ENCODE measurements at regions not wholly inside any gene's neighbourhood (a gene's known extent, or its start where the extent isn't known, plus 50 kb on each side); places are given as distances from the start of the nearest gene placed in this dataset.

- H3K27me3 Mint-ChIP-seq (ENCODE audit: low read depth, unreplicated experiment), result no peaks in the 10 kb centered on the region
- Histone ChIP-seq H3K9me3 (ENCODE audit: insufficient read depth, low read depth, low read length) (no peaks in the 10 kb centered on the region), H3K4me2 (ENCODE audit: low read length) (no peak overlapping the region), H2AFZ (ENCODE audit: low read depth, low read length) (no peak overlapping the region), H3K36me3 (ENCODE audit: insufficient read depth, low read length) (no peaks in the 10 kb centered on the region), H3K27me3 (ENCODE audit: insufficient read depth, low read length) (no peaks in the 10 kb centered on the region), H4K20me1 (ENCODE audit: insufficient read depth, low read length) (no peaks in the 10 kb centered on the region), H3K9ac (ENCODE audit: low read length) (no peak overlapping the region), H3K27ac (ENCODE audit: low read depth, low read length) (no peak overlapping the region), H3K4me3 (ENCODE audit: insufficient read depth, low read depth, low read length) (no peak overlapping the region), H3K79me2 (ENCODE audit: insufficient read depth, low read length) (no peaks in the 10 kb centered on the region), H3K4me1 (ENCODE audit: insufficient read depth, low read length) (no peaks in the 10 kb centered on the region)
- no peak overlapping the region for H3K4me3 Mint-ChIP-seq (ENCODE audit: unreplicated experiment)
- no peaks in the 10 kb centered on the region for H3K4me1 Mint-ChIP-seq (ENCODE audit: low read depth, unreplicated experiment)
- no peak for TF ChIP-seq EZH2 (IDR thresholded peaks at IDR 0.05; ENCODE audit: insufficient read depth, low read length)
- no peak for TF ChIP-seq CTCF (IDR thresholded peaks at IDR 0.05; ENCODE audit: insufficient read depth, low read depth, low read length)
- no peak overlapping the region for H3K27ac Mint-ChIP-seq (ENCODE audit: unreplicated experiment)
- H3K9me3 Mint-ChIP-seq (ENCODE audit: unreplicated experiment), result no peaks in the 10 kb centered on the region
- H3K36me3 Mint-ChIP-seq (ENCODE audit: low read depth, unreplicated experiment), result no peaks in the 10 kb centered on the region
- FAIRE-seq, result no peak
- DNase-seq (ENCODE audit: low read depth), result no peak
These were observed 119.6 kb downstream of the MOBP start for GRCh38 chr3:39587113-39587512.

- Histone ChIP-seq H4K20me1 (ENCODE audit: insufficient read depth, low read length) (no peaks in the 10 kb centered on the region), H3K4me2 (ENCODE audit: low read length) (no peak overlapping the region), H3K4me3 (ENCODE audit: insufficient read depth, low read depth, low read length) (no peak overlapping the region), H3K4me1 (ENCODE audit: insufficient read depth, low read length) (no peaks in the 10 kb centered on the region), H3K36me3 (ENCODE audit: insufficient read depth, low read length) (no peaks in the 10 kb centered on the region), H3K27me3 (ENCODE audit: insufficient read depth, low read length) (no peaks in the 10 kb centered on the region), H3K9me3 (ENCODE audit: insufficient read depth, low read depth, low read length) (no peaks in the 10 kb centered on the region), H3K9ac (ENCODE audit: low read length) (no peak overlapping the region), H3K27ac (ENCODE audit: low read depth, low read length) (no peak overlapping the region), H3K79me2 (ENCODE audit: insufficient read depth, low read length) (no peaks in the 10 kb centered on the region), H2AFZ (ENCODE audit: low read depth, low read length) (no peak overlapping the region)
- Mint-ChIP-seq H3K27ac (ENCODE audit: unreplicated experiment) (no peak overlapping the region), H3K9me3 (ENCODE audit: unreplicated experiment) (no peaks in the 10 kb centered on the region), H3K4me1 (ENCODE audit: low read depth, unreplicated experiment) (no peaks in the 10 kb centered on the region), H3K4me3 (ENCODE audit: unreplicated experiment) (no peak overlapping the region), H3K36me3 (ENCODE audit: low read depth, unreplicated experiment) (peaks cover 1% of the 10 kb centered on the region), H3K27me3 (ENCODE audit: low read depth, unreplicated experiment) (no peaks in the 10 kb centered on the region)
- TF ChIP-seq CTCF (IDR thresholded peaks at IDR 0.05; ENCODE audit: insufficient read depth, low read depth, low read length) (no peak), EZH2 (IDR thresholded peaks at IDR 0.05; ENCODE audit: insufficient read depth, low read length) (no peak)
- FAIRE-seq (no peak), DNase-seq (ENCODE audit: low read depth) (no peak)
These were observed 123.3 kb downstream of the MOBP start for GRCh38 chr3:39590806-39591205.

GRCh38 chr3:39592311-39593050, 125.0 kb downstream of the MOBP start:
- FAIRE-seq, result no peak
- H3K4me1 Mint-ChIP-seq (ENCODE audit: low read depth, unreplicated experiment), result no peaks in the 10 kb centered on the region
- Histone ChIP-seq H3K9me3 (ENCODE audit: insufficient read depth, low read depth, low read length) (no peaks in the 10 kb centered on the region), H3K27me3 (ENCODE audit: insufficient read depth, low read length) (no peaks in the 10 kb centered on the region), H2AFZ (ENCODE audit: low read depth, low read length) (no peak overlapping the region), H3K79me2 (ENCODE audit: insufficient read depth, low read length) (no peaks in the 10 kb centered on the region), H3K36me3 (ENCODE audit: insufficient read depth, low read length) (no peaks in the 10 kb centered on the region), H3K4me1 (ENCODE audit: insufficient read depth, low read length) (no peaks in the 10 kb centered on the region), H3K9ac (ENCODE audit: low read length) (no peak overlapping the region), H4K20me1 (ENCODE audit: insufficient read depth, low read length) (no peaks in the 10 kb centered on the region), H3K4me2 (ENCODE audit: low read length) (no peak overlapping the region), H3K4me3 (ENCODE audit: insufficient read depth, low read depth, low read length) (no peak overlapping the region), H3K27ac (ENCODE audit: low read depth, low read length) (no peak overlapping the region)
- DNase-seq (ENCODE audit: low read depth), result no peak
- no peak overlapping the region for H3K4me3 Mint-ChIP-seq (ENCODE audit: unreplicated experiment)
- H3K27me3 Mint-ChIP-seq (ENCODE audit: low read depth, unreplicated experiment), result no peaks in the 10 kb centered on the region
- no peaks in the 10 kb centered on the region for H3K9me3 Mint-ChIP-seq (ENCODE audit: unreplicated experiment)
- peaks cover 1% of the 10 kb centered on the region for H3K36me3 Mint-ChIP-seq (ENCODE audit: low read depth, unreplicated experiment)
- H3K27ac Mint-ChIP-seq (ENCODE audit: unreplicated experiment), result no peak overlapping the region
- TF ChIP-seq EZH2 (IDR thresholded peaks at IDR 0.05; ENCODE audit: insufficient read depth, low read length) (no peak), CTCF (IDR thresholded peaks at IDR 0.05; ENCODE audit: insufficient read depth, low read depth, low read length) (no peak)

Data from astrocyte (in vitro differentiated cells and primary cell).